Mesodermal cell (in vitro differentiated cells): ENCODE measurements at regions not wholly inside any gene's neighbourhood (a gene's known extent, or its start where the extent isn't known, plus 50 kb on each side); places are given as distances from the start of the nearest gene placed in this dataset.

Experiments
- H3K27ac ChIP-seq: 2 replicates; pipeline ENCODE4 v1.7.0; 2013; ENCODE audit warnings: mild to moderate bottlenecking, low read depth, low read length, moderate library complexity; ENCODE audit not compliant: severe bottlenecking
- H3K36me3 ChIP-seq: 2 replicates; pipeline ENCODE4 v1.7.1; 2013; ENCODE audit warnings: mild to moderate bottlenecking, low read length, moderate library complexity; ENCODE audit not compliant: control insufficient read depth, insufficient read depth
- H3K4me1 ChIP-seq: one replicate; pipeline ENCODE4 v1.7.1; 2013; ENCODE audit warnings: mild to moderate bottlenecking, low read length; ENCODE audit not compliant: insufficient read depth, control insufficient read depth, poor library complexity, severe bottlenecking
- H3K4me3 ChIP-seq: 2 replicates; pipeline ENCODE4 v1.7.0; 2013; ENCODE audit warnings: low read length, control low read depth, mild to moderate bottlenecking; ENCODE audit not compliant: insufficient read depth, poor library complexity, severe bottlenecking; ENCODE audit errors: extremely low read depth
- H3K9me3 ChIP-seq: 2 replicates; pipeline ENCODE4 v1.7.1; 2013; ENCODE audit warnings: mild to moderate bottlenecking, low read length, moderate library complexity; ENCODE audit not compliant: control insufficient read depth
- WGBS, 2 experiments: methylation state at CpG; one replicate each; pipeline ENCODE4 v1.1.5; 2013; ENCODE audit warnings: missing lambda C conversion rate in 2 of 2; ENCODE audit not compliant: insufficient coverage in 2 of 2; 5-methylcytosine and 5-hydroxymethylcytosine counted together

DNA sequence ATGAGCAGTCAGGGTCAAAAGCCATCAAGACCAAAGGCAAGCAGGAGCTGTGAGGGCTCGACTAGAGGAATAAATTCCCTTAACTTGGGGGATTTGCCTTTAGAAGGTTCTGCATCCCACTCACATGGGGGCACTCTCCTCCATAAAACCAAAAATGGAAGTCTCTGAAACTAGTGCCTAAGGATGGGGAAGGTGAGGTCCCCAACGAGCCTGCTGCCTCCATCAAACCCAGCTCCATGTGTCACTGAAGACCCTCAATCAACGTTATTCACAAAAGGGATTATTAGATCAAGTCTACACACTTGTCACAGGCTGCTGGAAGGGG, 254.9 kb upstream of the NCKAP5 start:
- no peak overlapping the region for H3K27ac ChIP-seq
- no peak overlapping the region for H3K4me3 ChIP-seq
- H3K36me3 ChIP-seq, result no peaks in the 10 kb centered on the region
- peaks cover 4% of the 10 kb centered on the region for H3K4me1 ChIP-seq
- 67% methylated on average over 1 of the region's 3 CpGs; no CpG with 5 or more reads in 1 of the 2 experiments for WGBS, 2 experiments
- no peaks in the 10 kb centered on the region for H3K9me3 ChIP-seq

DNA sequence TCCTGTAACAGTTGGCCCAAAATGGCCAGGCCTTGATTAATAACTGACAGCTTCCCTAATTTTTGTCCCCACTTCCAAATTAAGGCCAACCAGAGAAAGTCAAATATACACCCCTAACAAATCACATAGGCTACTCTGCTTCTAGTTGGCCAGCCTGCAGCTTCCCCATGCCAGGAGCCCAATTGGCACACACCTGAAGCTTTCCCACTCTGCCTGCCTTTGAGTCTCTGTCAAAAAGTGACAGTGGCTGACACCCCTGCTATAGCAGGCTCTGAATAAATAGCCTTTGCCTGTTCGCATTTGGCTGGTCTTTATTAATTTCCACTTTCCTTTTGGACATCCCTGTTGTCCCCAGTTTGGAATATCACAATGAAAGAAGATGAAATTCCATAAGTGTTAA, 256.6 kb upstream of the NCKAP5 start:
- Histone ChIP-seq H3K4me1 (no peaks in the 10 kb centered on the region), H3K27ac (no peak overlapping the region), H3K9me3 (no peaks in the 10 kb centered on the region), H3K36me3 (no peaks in the 10 kb centered on the region), H3K4me3 (no peak overlapping the region)
- WGBS, 2 experiments, result 80% methylated on average over 1 of the region's 1 CpG; no CpG with 5 or more reads in 1 of the 2 experiments

DNA sequence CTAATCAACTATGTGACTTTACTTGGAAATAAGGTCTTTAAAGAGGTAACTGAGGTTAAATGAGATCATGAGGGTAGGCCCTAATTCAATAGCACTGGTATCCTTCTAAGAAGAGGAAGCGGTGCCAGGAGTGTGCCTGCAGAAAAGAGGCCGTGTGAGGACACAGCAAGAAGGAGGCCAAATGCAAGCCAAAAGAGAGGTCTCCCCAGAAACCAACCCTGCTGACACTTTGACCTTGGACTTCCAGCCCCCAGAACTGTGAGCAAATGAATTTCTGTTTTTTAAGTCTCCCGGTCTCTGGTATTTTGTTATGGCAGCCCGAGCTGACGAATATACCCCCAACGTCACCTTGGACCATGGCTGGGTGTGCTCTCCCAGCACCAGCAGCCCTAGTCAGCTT, 257.5 kb upstream of the NCKAP5 start:
- 93 to 94% methylated on average over 6 of the region's 6 CpGs for WGBS, 2 experiments
- H3K36me3 ChIP-seq, result no peaks in the 10 kb centered on the region
- no peaks in the 10 kb centered on the region for H3K9me3 ChIP-seq
- no peaks in the 10 kb centered on the region for H3K4me1 ChIP-seq
- no peak overlapping the region for H3K27ac ChIP-seq
- H3K4me3 ChIP-seq, result no peak overlapping the region

DNA sequence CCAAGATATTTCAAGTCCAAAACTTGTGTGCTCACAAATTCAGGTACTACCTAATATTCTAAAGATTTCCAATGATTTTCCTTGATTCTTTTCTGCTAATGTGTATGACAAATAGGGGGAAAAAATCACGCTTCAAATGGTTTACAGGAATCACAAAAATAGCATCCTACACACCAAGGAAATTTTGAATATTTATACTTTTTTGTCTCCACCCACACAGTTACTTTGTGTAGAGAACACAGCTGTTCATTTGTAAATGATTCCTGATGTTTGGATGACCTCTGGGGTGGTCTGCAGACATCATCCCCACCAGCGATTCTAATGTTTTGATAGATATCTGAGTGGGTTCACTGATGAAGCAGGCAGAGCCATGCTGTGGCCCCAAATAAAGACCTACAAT, 260.6 kb upstream of the NCKAP5 start:
- Histone ChIP-seq H3K36me3 (no peaks in the 10 kb centered on the region), H3K4me1 (no peaks in the 10 kb centered on the region), H3K27ac (no peak overlapping the region), H3K9me3 (no peaks in the 10 kb centered on the region), H3K4me3 (no peak overlapping the region)
- WGBS, 2 experiments, result no CpG with 5 or more reads among the region's 2 CpGs

DNA sequence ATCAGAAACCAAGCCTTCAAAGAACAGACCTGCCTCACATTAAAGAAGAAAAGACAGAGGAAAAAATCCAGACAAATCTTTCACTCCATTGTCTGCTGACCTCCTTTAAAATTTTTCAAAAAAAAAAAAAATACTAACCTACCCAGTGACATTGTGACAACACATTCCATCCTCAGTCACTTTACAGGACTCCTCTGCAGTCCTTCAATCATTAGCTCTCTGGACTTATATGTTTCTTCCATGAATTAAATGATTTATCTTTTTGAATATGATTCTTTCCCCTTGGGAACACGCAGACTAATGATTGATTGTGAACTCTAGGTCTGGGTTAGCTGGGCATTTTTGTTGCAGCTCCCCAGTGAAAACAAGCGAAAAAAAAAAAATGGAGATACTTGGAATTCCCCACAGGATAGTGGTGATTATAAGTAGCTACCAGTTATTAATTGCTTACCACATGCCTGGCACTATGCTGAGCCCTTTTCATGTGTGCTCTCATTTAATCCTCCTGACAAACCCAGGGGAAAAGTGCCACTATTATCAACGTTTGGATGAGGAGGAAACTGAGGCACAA, 261.3 kb upstream of the NCKAP5 start:
- Histone ChIP-seq H3K36me3 (no peaks in the 10 kb centered on the region), H3K4me3 (no peak overlapping the region), H3K27ac (no peak overlapping the region), H3K4me1 (no peaks in the 10 kb centered on the region), H3K9me3 (no peaks in the 10 kb centered on the region)
- WGBS, 2 experiments, result 40 to 71% methylated on average over 1 of the region's 3 CpGs

DNA sequence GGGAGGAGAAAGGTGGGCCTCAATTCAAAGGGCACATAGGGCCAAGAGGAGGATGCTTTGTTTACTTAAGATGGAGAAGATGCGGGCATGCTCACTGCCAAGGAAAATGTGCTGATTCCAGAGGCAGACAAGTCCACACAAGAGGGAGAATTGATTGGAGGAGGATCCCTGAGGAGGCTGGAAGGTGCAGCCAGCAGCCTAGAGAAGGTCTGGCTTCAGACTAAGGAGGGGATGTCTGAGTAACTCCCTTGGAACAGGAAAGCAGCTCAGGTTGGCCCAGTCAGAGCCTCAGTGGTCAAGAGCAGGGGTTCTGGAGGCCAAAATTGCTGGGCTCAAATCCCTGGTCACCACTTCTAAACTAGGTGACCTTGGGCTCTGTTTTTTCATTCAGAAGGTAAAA, 265.5 kb upstream of the NCKAP5 start:
- 83 to 90% methylated on average over 1 of the region's 1 CpG for WGBS, 2 experiments
- Histone ChIP-seq H3K4me3 (no peak overlapping the region), H3K36me3 (no peaks in the 10 kb centered on the region), H3K9me3 (no peaks in the 10 kb centered on the region), H3K27ac (no peak overlapping the region), H3K4me1 (no peaks in the 10 kb centered on the region)

DNA sequence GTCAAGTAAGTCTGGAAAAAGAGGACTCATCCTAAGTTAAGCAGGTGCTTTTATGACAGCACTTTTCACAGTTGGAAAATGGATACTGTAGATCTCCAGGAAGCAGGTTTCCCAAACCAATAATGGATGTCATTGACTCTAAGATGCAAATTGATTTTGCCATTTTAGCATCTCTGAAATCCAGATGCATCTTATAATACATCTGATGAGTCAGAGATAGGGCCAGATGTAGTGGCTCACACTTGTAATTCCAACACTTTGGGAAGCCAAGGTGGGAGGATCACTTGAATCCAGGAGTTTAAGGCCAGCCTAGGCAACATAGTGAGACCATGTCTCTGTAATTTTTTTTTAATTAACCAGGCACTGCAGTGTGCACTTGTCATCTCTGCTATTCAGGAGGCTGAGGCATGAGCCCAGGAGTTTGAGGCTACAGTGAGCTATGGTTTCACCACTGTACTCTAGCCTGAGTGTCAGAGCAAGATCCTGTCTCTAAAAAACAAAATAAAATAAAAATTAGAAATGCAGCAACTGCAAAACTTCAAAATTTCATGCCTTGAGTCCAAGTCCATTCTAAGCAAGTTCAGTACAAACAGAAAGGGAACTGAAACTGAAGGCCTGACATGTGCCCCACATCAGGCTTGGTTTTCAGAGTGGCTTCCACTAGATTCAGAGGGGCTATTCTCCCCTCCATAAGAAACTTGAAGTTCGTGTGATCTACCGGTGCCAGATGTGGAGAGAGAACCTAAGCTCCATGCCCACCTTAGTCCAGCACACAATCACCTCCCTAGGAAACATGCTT, 267.8 kb upstream of the NCKAP5 start:
- 86% methylated on average over 2 of the region's 2 CpGs; no CpG with 5 or more reads in 1 of the 2 experiments for WGBS, 2 experiments
- H3K9me3 ChIP-seq, result no peaks in the 10 kb centered on the region
- no peaks in the 10 kb centered on the region for H3K36me3 ChIP-seq
- no peaks in the 10 kb centered on the region for H3K4me1 ChIP-seq
- no peak overlapping the region for H3K4me3 ChIP-seq
- no peak overlapping the region for H3K27ac ChIP-seq

DNA sequence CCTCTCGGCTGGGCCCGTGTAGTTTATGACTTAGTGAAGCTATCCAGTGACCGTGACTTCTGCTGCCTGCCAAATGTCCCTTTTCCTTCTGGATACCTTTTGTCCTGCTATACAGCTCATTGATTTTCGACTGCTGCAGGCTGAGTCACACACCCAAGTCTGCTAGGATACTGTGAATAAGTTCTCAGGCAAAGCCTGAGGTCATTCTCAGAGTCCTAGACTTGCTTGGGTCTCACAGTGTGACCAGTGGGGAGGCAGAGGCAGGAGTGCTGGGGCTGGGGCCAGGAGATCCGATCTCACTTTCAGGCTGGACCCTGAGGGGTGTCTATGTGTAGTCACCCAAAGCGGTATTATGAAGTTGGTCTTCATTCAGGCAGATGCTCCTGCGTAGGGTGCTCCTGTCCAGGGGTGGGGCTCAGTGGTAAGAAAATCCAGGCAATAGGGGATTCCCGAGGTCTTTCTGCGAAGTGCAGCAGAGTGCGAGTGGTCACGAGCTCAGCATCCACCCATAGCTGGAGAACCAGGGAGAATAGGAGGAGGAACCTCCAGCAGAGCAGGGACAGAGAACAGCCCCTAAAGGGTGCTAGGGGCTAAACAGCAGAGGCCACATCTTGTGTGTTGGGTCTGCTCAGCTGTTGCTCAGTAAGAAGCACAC, 268.6 kb upstream of the NCKAP5 start:
- no peak overlapping the region for H3K27ac ChIP-seq
- H3K4me3 ChIP-seq, result no peak overlapping the region
- WGBS, 2 experiments, result 84 to 89% methylated on average over 10 to 11 of the region's 11 CpGs

DNA sequence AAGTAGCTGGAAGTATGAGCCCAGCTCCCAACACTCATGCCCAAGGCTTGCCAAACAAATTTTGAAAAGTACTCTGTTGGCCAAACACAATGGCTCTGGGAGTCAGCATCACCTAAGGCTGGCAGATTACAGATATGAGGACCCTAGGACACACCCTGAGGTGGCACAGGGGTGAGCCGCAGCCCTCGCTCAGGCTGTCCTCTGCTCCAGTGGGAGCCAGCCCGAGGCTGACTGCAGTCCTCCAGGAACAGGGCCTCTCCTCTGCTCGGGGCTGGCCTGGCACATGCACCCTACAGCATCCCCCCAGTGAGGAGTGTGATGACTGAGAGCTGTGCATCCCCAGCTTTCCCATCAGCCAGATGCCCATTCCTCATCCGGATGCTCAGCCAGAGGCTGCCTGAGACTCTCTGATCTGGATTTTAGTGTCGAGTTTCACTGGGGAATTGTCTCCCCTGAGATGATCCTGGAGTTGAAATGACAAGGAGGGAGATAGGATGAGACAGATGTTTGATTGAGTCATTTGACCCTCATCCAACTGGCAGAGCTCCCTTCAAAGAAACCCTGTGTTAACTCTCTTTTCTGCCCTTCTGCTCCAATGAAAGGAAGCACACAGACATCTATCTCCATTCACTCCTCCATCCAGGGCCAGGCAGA, 269.3 kb upstream of the NCKAP5 start:
- Histone ChIP-seq H3K4me1 (no peaks in the 10 kb centered on the region), H3K27ac (no peak overlapping the region), H3K4me3 (no peak overlapping the region), H3K9me3 (no peaks in the 10 kb centered on the region), H3K36me3 (no peaks in the 10 kb centered on the region)
- WGBS, 2 experiments, result 88 to 90% methylated on average over 3 to 6 of the region's 6 CpGs

More for the DNA sequence above, 268.6 kb upstream of the NCKAP5 start:
- Histone ChIP-seq H3K36me3 (no peaks in the 10 kb centered on the region), H3K4me1 (no peaks in the 10 kb centered on the region), H3K9me3 (no peaks in the 10 kb centered on the region)

DNA sequence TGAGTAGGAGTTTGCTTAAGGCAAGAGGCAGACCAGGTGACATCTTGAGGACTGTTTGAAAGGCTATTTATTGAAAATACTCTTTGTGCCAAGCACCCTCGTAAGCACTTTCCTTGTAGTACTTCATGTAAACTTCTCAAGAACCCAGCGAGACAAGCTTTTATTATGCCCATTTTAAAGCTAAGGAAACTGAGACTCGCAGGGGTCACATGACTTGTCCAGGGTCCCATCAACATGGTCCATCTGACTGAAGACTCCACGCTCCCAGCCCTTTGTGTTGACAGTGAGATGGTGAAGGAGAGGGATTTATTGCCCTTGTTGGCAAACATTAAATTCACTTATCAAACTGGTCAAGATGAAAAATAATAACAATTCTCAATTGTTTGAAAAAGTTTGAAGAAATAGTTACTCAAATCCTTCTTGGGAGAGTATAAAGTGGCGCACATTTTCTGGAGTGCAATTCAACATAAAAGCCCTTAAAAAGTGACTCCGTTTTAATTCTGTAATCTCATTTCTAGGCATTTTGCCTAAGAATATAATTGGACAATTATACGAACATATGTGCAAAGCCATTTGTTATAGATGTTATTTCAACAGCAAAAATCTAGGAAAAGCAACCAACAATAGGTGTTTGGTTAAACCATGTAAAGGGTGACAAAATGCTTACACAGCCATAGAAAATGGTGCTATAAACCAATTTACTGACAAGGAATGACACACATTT, 270.5 kb upstream of the NCKAP5 start:
- Histone ChIP-seq H3K4me1 (peaks cover 3% of the 10 kb centered on the region), H3K9me3 (no peaks in the 10 kb centered on the region), H3K27ac (no peak overlapping the region), H3K4me3 (no peak overlapping the region), H3K36me3 (no peaks in the 10 kb centered on the region)
- WGBS, 2 experiments, result 76 to 92% methylated on average over 2 to 3 of the region's 7 CpGs
